Motor neuron (in vitro differentiated cells): ENCODE measurements at regions not wholly inside any gene's neighbourhood (a gene's known extent, or its start where the extent isn't known, plus 50 kb on each side); places are given as distances from the start of the nearest gene placed in this dataset.
A peak's percentile ranks its signal among the peaks of the same experiment; 100 is the strongest.

Experiments
- ATAC-seq, 8 experiments: fragments of 200-7000 bp; cut with Tn5 transposase; replicated peaks in 6 of 8; 2 replicates each; pipeline ENCODE4 v1.8.0; 2021; ENCODE audit warnings: mild to moderate bottlenecking in 8 of 8, moderate library complexity in 8 of 8
- H3K27ac ChIP-seq, 2 donors: fragments of 250-450 bp; sonication (Bioruptor Pico); 2 replicates each; pipeline ENCODE4 v1.9.0; 2021; ENCODE audit warnings: antibody characterized with exemption in 2 of 2, mild to moderate bottlenecking in 2 of 2, moderate library complexity in 1 of 2
- H3K4me1 ChIP-seq, 2 donors: fragments of 250-450 bp; sonication (Bioruptor Pico); replicated peaks in 1 of 2; 2 replicates each; pipeline ENCODE4 v1.6.1; 2021; ENCODE audit warnings: antibody characterized with exemption in 2 of 2, mild to moderate bottlenecking in 2 of 2, moderate library complexity in 1 of 2
- H3K4me3 ChIP-seq, 5 donors: fragments of 250-450 bp; sonication (Bioruptor Pico); 2 replicates each; pipeline ENCODE4 v1.9.0; 2021; ENCODE audit warnings: antibody characterized with exemption in 5 of 5, mild to moderate bottlenecking in 5 of 5, moderate library complexity in 4 of 5
- WGBS, 10 experiments: fragments of 450-650 bp; shearing (Covaris generic); methylation state at CpG; one replicate each; pipeline ENCODE4 v1.0.0; 2022; 5-methylcytosine and 5-hydroxymethylcytosine counted together
- in situ Hi-C, 9 experiments: fragments of 400-800 bp; cut with MboI; loops; one replicate each; pipeline ENCODE4 v1.15.0; 2021; ENCODE audit warnings: low sequenced_read_pairs in 9 of 9, low pct_unique_long_range_greater_than_20kb in 2 of 9; ENCODE audit not compliant: unreplicated experiment in 9 of 9

- Histone ChIP-seq H3K27ac (no peak overlapping the region), H3K4me3 (no peak overlapping the region), H3K4me1 (peaks cover 4 to 7% of the 10 kb centered on the region in 2 donors)
- in situ Hi-C loops, result no loop called here
- WGBS, 10 experiments, result 53 to 100% (median 91%) methylated on average over 1 to 5 of the region's 5 CpGs; no CpG with 5 or more reads in 1 of the 10 experiments
- no peak for ATAC-seq
These were observed 229.3 kb downstream of the PIK3R1 start for GRCh38 chr5:68444833-68445232.

GRCh38 chr5:68445257-68446069, 229.9 kb downstream of the PIK3R1 start:
- H3K4me1 ChIP-seq, result peaks cover 4 to 7% of the 10 kb centered on the region in 2 donors
- WGBS, 10 experiments, result 49 to 100% (median 77%) methylated on average over 1 to 4 of the region's 6 CpGs
- H3K27ac ChIP-seq, result no peak overlapping the region
- H3K4me3 ChIP-seq, result no peak overlapping the region
- in situ Hi-C loops, result no loop called here
- no peak for ATAC-seq

GRCh38 chr5:68446070-68446357, 230.5 kb downstream of the PIK3R1 start:
- H3K4me3 ChIP-seq, result no peak overlapping the region
- in situ Hi-C loops, result no loop called here
- no peak for ATAC-seq
- H3K4me1 ChIP-seq, result peaks cover 4 to 7% of the 10 kb centered on the region in 2 donors
- WGBS, 10 experiments, result 38 to 100% (median 50%) methylated on average over 1 of the region's 1 CpG; no CpG with 5 or more reads in 3 of the 10 experiments
- no peak overlapping the region for H3K27ac ChIP-seq

GRCh38 chr5:68446487-68446894, 230.9 kb downstream of the PIK3R1 start:
- H3K4me1 ChIP-seq, result peaks cover 4 to 7% of the 10 kb centered on the region in 2 donors
- ATAC-seq, result no peak
- H3K27ac ChIP-seq, result no peak overlapping the region

GRCh38 chr5:68447136-68447929, 231.8 kb downstream of the PIK3R1 start:
- no peak overlapping the region for H3K4me3 ChIP-seq
- H3K4me1 ChIP-seq, result peaks cover 4 to 7% of the 10 kb centered on the region in 2 donors
- WGBS, 10 experiments, result 70 to 100% (median 91%) methylated on average over 1 to 6 of the region's 6 CpGs
- in situ Hi-C loops, result no loop called here
- peak overlapping the region in 1 of 2 donors; percentile 24 for H3K27ac ChIP-seq
- peak in 5 of 8 experiments; percentile 56 to 85 (median 57) for ATAC-seq

More at GRCh38 chr5:68446487-68446894, 230.9 kb downstream of the PIK3R1 start:
- H3K4me3 ChIP-seq, result no peak overlapping the region
- in situ Hi-C loops, result no loop called here
- 75 to 100% (median 95%) methylated on average over 1 of the region's 1 CpG; no CpG with 5 or more reads in 4 of the 10 experiments for WGBS, 10 experiments

- Histone ChIP-seq H3K4me1 (peaks cover 4 to 7% of the 10 kb centered on the region in 2 donors), H3K27ac (no peak overlapping the region), H3K4me3 (no peak overlapping the region)
- in situ Hi-C loops, result no loop called here
- WGBS, 10 experiments, result 0 to 90% (median 68%) methylated on average over 1 to 3 of the region's 3 CpGs; no CpG with 5 or more reads in 4 of the 10 experiments
- ATAC-seq, result no peak
These were observed 233.8 kb downstream of the PIK3R1 start for GRCh38 chr5:68449380-68449779.

GRCh38 chr5:68450245-68450852, 234.8 kb downstream of the PIK3R1 start:
- H3K4me3 ChIP-seq, result no peak overlapping the region
- 56 to 100% (median 86%) methylated on average over 1 to 5 of the region's 5 CpGs; no CpG with 5 or more reads in 1 of the 10 experiments for WGBS, 10 experiments
- peaks cover 4 to 7% of the 10 kb centered on the region in 2 donors for H3K4me1 ChIP-seq
- H3K27ac ChIP-seq, result no peak overlapping the region
- ATAC-seq, result no peak
- in situ Hi-C loops, result loop anchor here in 2 of 9 experiments (5.0 to 25.0 kb wide), 2 partner anchors 163 kb away; no protein-coding TSS in a partner anchor

GRCh38 chr5:68452286-68452685, 236.7 kb downstream of the PIK3R1 start:
- Histone ChIP-seq H3K4me1 (peaks cover 5% of the 10 kb centered on the region in 2 donors), H3K4me3 (no peak overlapping the region), H3K27ac (no peak overlapping the region)
- ATAC-seq, result no peak
- 67 to 100% (median 94%) methylated on average over 1 to 3 of the region's 3 CpGs; no CpG with 5 or more reads in 1 of the 10 experiments for WGBS, 10 experiments
- in situ Hi-C loops, result loop anchor here in 2 of 9 experiments (5.0 to 25.0 kb wide), 2 partner anchors 165 kb away; no protein-coding TSS in a partner anchor

GRCh38 chr5:68454172-68454571, 238.6 kb downstream of the PIK3R1 start:
- in situ Hi-C loops, result loop anchor here in 2 of 9 experiments (5.0 to 25.0 kb wide), 2 partner anchors 167 kb away; no protein-coding TSS in a partner anchor

GRCh38 chr5:68454766-68455165, 239.2 kb downstream of the PIK3R1 start:
- Histone ChIP-seq H3K4me3 (no peak overlapping the region), H3K4me1 (peaks cover 0 to 4% of the 10 kb centered on the region in 2 donors), H3K27ac (no peak overlapping the region)
- no peak for ATAC-seq
- 57 to 100% (median 86%) methylated on average over 1 to 2 of the region's 2 CpGs; no CpG with 5 or more reads in 2 of the 10 experiments for WGBS, 10 experiments
- in situ Hi-C loops, result loop anchor here in 2 of 9 experiments (5.0 to 25.0 kb wide), 2 partner anchors 167 kb away; no protein-coding TSS in a partner anchor

More at GRCh38 chr5:68454172-68454571, 238.6 kb downstream of the PIK3R1 start:
- ATAC-seq, result no peak
- 50 to 94% (median 63%) methylated on average over 1 to 3 of the region's 3 CpGs; no CpG with 5 or more reads in 1 of the 10 experiments for WGBS, 10 experiments
- Histone ChIP-seq H3K4me1 (peaks cover 0 to 4% of the 10 kb centered on the region in 2 donors), H3K27ac (no peak overlapping the region), H3K4me3 (no peak overlapping the region)

- in situ Hi-C loops, result loop anchor here in 1 of 9 experiments (25.0 kb wide), 1 partner anchor 168 kb away; no protein-coding TSS in a partner anchor
- Histone ChIP-seq H3K4me1 (peaks cover 0 to 4% of the 10 kb centered on the region in 2 donors), H3K27ac (no peak overlapping the region), H3K4me3 (no peak overlapping the region)
- ATAC-seq, result no peak
- WGBS, 10 experiments, result 10 to 100% (median 83%) methylated on average over 1 to 3 of the region's 3 CpGs; no CpG with 5 or more reads in 1 of the 10 experiments
These were observed 239.7 kb downstream of the PIK3R1 start for GRCh38 chr5:68455216-68455615.

- in situ Hi-C loops, result loop anchor here in 1 of 9 experiments (25.0 kb wide), 1 partner anchor 169 kb away; no protein-coding TSS in a partner anchor
- H3K4me1 ChIP-seq, result peaks cover 0 to 4% of the 10 kb centered on the region in 2 donors
- WGBS, 10 experiments, result 27 to 90% (median 65%) methylated on average over 2 to 4 of the region's 4 CpGs
- no peak overlapping the region for H3K27ac ChIP-seq
- no peak overlapping the region for H3K4me3 ChIP-seq
- ATAC-seq, result peak; percentile 35 to 97 (median 82)
These were observed 241.2 kb downstream of the PIK3R1 start for GRCh38 chr5:68456756-68457217.
